GM19240 (cell line): ENCODE measurements at regions not wholly inside any gene's neighbourhood (a gene's known extent, or its start where the extent isn't known, plus 50 kb on each side); places are given as distances from the start of the nearest gene placed in this dataset.

Experiments used
- DNase-seq: peaks from one replicate; pipeline ENCODE4 v3.0.0; 2011; ENCODE audit warnings: low spot score; ENCODE audit not compliant: insufficient read length

GRCh38 chr2:104289651-104290565, 564.0 kb upstream of the POU3F3 start:
- DNase-seq: no peak

GRCh38 chr2:104290566-104290891, 563.4 kb upstream of the POU3F3 start:
- DNase-seq: no peak

GRCh38 chr2:104312684-104313083, 541.2 kb upstream of the POU3F3 start:
- DNase-seq: no peak

GRCh38 chr2:104318001-104318665, 535.8 kb upstream of the POU3F3 start:
- no peak for DNase-seq

- DNase-seq: no peak
Measured at GRCh38 chr2:104321116-104321795, 532.7 kb upstream of the POU3F3 start.

GRCh38 chr2:104321796-104322349, 532.0 kb upstream of the POU3F3 start:
- DNase-seq: no peak

- no peak for DNase-seq
Measured at GRCh38 chr2:104332731-104333130, 521.2 kb upstream of the POU3F3 start.

- no peak for DNase-seq
Measured at GRCh38 chr2:104337869-104338268, 516.0 kb upstream of the POU3F3 start.

GRCh38 chr2:104340162-104340561, 513.8 kb upstream of the POU3F3 start:
- no peak for DNase-seq

GRCh38 chr2:104340879-104341828, 512.8 kb upstream of the POU3F3 start:
- DNase-seq: no peak

- DNase-seq: no peak
Measured at GRCh38 chr2:104344306-104344705, 509.6 kb upstream of the POU3F3 start.

- DNase-seq: no peak
Measured at GRCh38 chr2:104344985-104345384, 508.9 kb upstream of the POU3F3 start.

GRCh38 chr2:104358122-104358521, 495.8 kb upstream of the POU3F3 start:
- no peak for DNase-seq

GRCh38 chr2:104361414-104361813, 492.5 kb upstream of the POU3F3 start:
- DNase-seq: no peak

- no peak for DNase-seq
Measured at GRCh38 chr2:104368089-104368488, 485.8 kb upstream of the POU3F3 start.

- no peak for DNase-seq
Measured at GRCh38 chr2:104371087-104371781, 482.7 kb upstream of the POU3F3 start.

GRCh38 chr2:104375206-104375605, 478.7 kb upstream of the POU3F3 start:
- no peak for DNase-seq

GRCh38 chr2:104378853-104379374, 475.0 kb upstream of the POU3F3 start:
- peak; percentile 6 for DNase-seq

- no peak for DNase-seq
Measured at GRCh38 chr2:104384961-104385360, 469.0 kb upstream of the POU3F3 start.

- DNase-seq: no peak
Measured at GRCh38 chr2:104385743-104386142, 468.2 kb upstream of the POU3F3 start.
